ENCODE measurements at regions not wholly inside any gene's neighbourhood (a gene's known extent, or its start where the extent isn't known, plus 50 kb on each side); places are given as distances from the start of the nearest gene placed in this dataset.

GRCh38 chr4:128521648-128522111, 234.1 kb upstream of the PGRMC2 start (continued):
- TF ChIP-seq ZNF518B (CRISPR knock-in tag; IDR thresholded peaks at IDR 0.05) (no peak), PHF8 (IDR thresholded peaks at IDR 0.05; ENCODE audit: borderline replicate concordance, low read length) (no peak), SMAD4 (CRISPR knock-in tag; conservative IDR thresholded peaks at IDR 0.05) (no peak), TGIF2 (CRISPR knock-in tag; IDR thresholded peaks at IDR 0.05) (no peak), BACH1 (tag; IDR thresholded peaks at IDR 0.05) (no peak), HMGXB4 (CRISPR knock-in tag; IDR thresholded peaks at IDR 0.05) (no peak), ZBTB33 (CRISPR knock-in tag; IDR thresholded peaks at IDR 0.05) (no peak), JUN (IDR thresholded peaks at IDR 0.05; ENCODE audit: borderline replicate concordance, low read depth, low read length) (peak; percentile 90), JUN (CRISPR knock-in tag; IDR thresholded peaks at IDR 0.05; ENCODE audit: borderline replicate concordance) (no peak), ZNF263 (CRISPR knock-in tag; IDR thresholded peaks at IDR 0.05; ENCODE audit: borderline replicate concordance) (no peak), ETV1 (tag; conservative IDR thresholded peaks at IDR 0.05; ENCODE audit: low read depth) (0 out of 2 replicates have a peak, but pooled peaks have one; percentile 3), FOXP1 (CRISPR knock-in tag; IDR thresholded peaks at IDR 0.05) (no peak)
